SK-N-MC (cell line): ENCODE measurements at regions not wholly inside any gene's neighbourhood (a gene's known extent, or its start where the extent isn't known, plus 50 kb on each side); places are given as distances from the start of the nearest gene placed in this dataset.

Experiments
- DNase-seq: peaks from one replicate; pipeline ENCODE4 v3.0.0-alpha.2; 2011; ENCODE audit warnings: low read depth, low spot score
- H3K27ac ChIP-seq: fragments of 200-600 bp; sonication (generic); 2 replicates; pipeline ENCODE4 v1.5.1; 2016; ENCODE audit warnings: mixed run types
- H3K36me3 ChIP-seq: fragments of 200-600 bp; sonication (generic); 2 replicates; pipeline ENCODE4 v1.6.1; 2017; ENCODE audit warnings: antibody characterized with exemption, low read length, mixed read lengths; ENCODE audit not compliant: insufficient read depth
- H3K4me3 ChIP-seq: fragments of 200-600 bp; sonication (generic); 2 replicates; pipeline ENCODE4 v1.5.1; 2016
- H3K9ac ChIP-seq: fragments of 200-600 bp; sonication (generic); 2 replicates; pipeline ENCODE4 v1.8.0; 2017; ENCODE audit warnings: mixed run types, mixed read lengths; ENCODE audit not compliant: insufficient read length
- H3K9me3 ChIP-seq: fragments of 200-600 bp; sonication (generic); 2 replicates; pipeline ENCODE4 v1.6.1; 2017; ENCODE audit warnings: low read depth, mild to moderate bottlenecking, antibody characterized with exemption, low read length, moderate library complexity, mixed read lengths
- EZH2 ChIP-seq: fragments of 200-600 bp; sonication (generic); IDR thresholded peaks from one replicate; pipeline ENCODE4 v1.6.1; 2017; ENCODE audit warnings: antibody characterized with exemption
- FOXP2 ChIP-seq: optimal IDR thresholded peaks from 2 replicates; pipeline ENCODE3; 2011; ENCODE audit warnings: mild to moderate bottlenecking, moderate library complexity; ENCODE audit not compliant: insufficient read depth; ENCODE audit errors: extremely low read length, control extremely low read depth
- POLR2AphosphoS5 ChIP-seq: IDR thresholded peaks from 2 replicates; pipeline ENCODE4 v1.6.1; 2012; ENCODE audit warnings: mild to moderate bottlenecking, low read depth, low read length, borderline replicate concordance

- no peak for TF ChIP-seq FOXP2
- TF ChIP-seq EZH2, result no peak
- TF ChIP-seq POLR2AphosphoS5, result no peak
- H3K36me3 ChIP-seq, result no peaks in the 10 kb centered on the region
- DNase-seq, result no peak
- H3K9me3 ChIP-seq, result no peaks in the 10 kb centered on the region
- no peak overlapping the region for H3K9ac ChIP-seq
- H3K4me3 ChIP-seq, result no peak overlapping the region
- no peak overlapping the region for H3K27ac ChIP-seq
These were observed 586.5 kb downstream of the SLC16A7 start for GRCh38 chr12:60182354-60182753.

GRCh38 chr12:60184096-60184495 lies 588.3 kb downstream of the SLC16A7 start:
- Histone ChIP-seq H3K36me3 (no peaks in the 10 kb centered on the region), H3K27ac (no peak overlapping the region), H3K9ac (no peak overlapping the region), H3K4me3 (no peak overlapping the region), H3K9me3 (no peaks in the 10 kb centered on the region)
- TF ChIP-seq EZH2 (no peak), FOXP2 (no peak), POLR2AphosphoS5 (no peak)
- no peak for DNase-seq

GRCh38 chr12:60185060-60185459 lies 589.2 kb downstream of the SLC16A7 start:
- Histone ChIP-seq H3K4me3 (no peak overlapping the region), H3K27ac (no peak overlapping the region), H3K36me3 (no peaks in the 10 kb centered on the region), H3K9me3 (no peaks in the 10 kb centered on the region; the same call in 1 of the 2 replicates), H3K9ac (no peak overlapping the region)
- no peak for TF ChIP-seq EZH2
- no peak for TF ChIP-seq FOXP2
- TF ChIP-seq POLR2AphosphoS5, result no peak
- no peak for DNase-seq

GRCh38 chr12:60191271-60191670 lies 595.4 kb downstream of the SLC16A7 start:
- H3K4me3 ChIP-seq, result no peak overlapping the region
- no peak for DNase-seq
- H3K9ac ChIP-seq, result no peak overlapping the region
- H3K27ac ChIP-seq, result no peak overlapping the region
- H3K36me3 ChIP-seq, result no peaks in the 10 kb centered on the region
- H3K9me3 ChIP-seq, result no peaks in the 10 kb centered on the region; the same call in 1 of the 2 replicates
- TF ChIP-seq POLR2AphosphoS5 (no peak), FOXP2 (no peak), EZH2 (no peak)

GRCh38 chr12:60191676-60192359 lies 596.0 kb downstream of the SLC16A7 start:
- Histone ChIP-seq H3K36me3 (no peaks in the 10 kb centered on the region), H3K9ac (no peak overlapping the region), H3K27ac (no peak overlapping the region), H3K9me3 (no peaks in the 10 kb centered on the region; the same call in 1 of the 2 replicates), H3K4me3 (no peak overlapping the region)
- no peak for DNase-seq
- TF ChIP-seq EZH2 (no peak), POLR2AphosphoS5 (no peak), FOXP2 (no peak)

- Histone ChIP-seq H3K9me3 (no peaks in the 10 kb centered on the region), H3K4me3 (no peak overlapping the region), H3K9ac (no peak overlapping the region), H3K36me3 (no peaks in the 10 kb centered on the region), H3K27ac (no peak overlapping the region)
- no peak for DNase-seq
- TF ChIP-seq FOXP2, result no peak
- no peak for TF ChIP-seq POLR2AphosphoS5
- no peak for TF ChIP-seq EZH2
These were observed 598.8 kb downstream of the SLC16A7 start for GRCh38 chr12:60194678-60195077.

GRCh38 chr12:60195483-60195882 lies 599.7 kb downstream of the SLC16A7 start:
- no peak for DNase-seq

GRCh38 chr12:60196366-60196765 lies 600.5 kb downstream of the SLC16A7 start:
- Histone ChIP-seq H3K27ac (no peak overlapping the region), H3K4me3 (no peak overlapping the region), H3K36me3 (no peaks in the 10 kb centered on the region), H3K9me3 (no peaks in the 10 kb centered on the region), H3K9ac (no peak overlapping the region)
- TF ChIP-seq EZH2 (no peak), POLR2AphosphoS5 (no peak), FOXP2 (no peak)
- no peak for DNase-seq

More at GRCh38 chr12:60195483-60195882, 599.7 kb downstream of the SLC16A7 start:
- Histone ChIP-seq H3K36me3 (no peaks in the 10 kb centered on the region), H3K4me3 (no peak overlapping the region), H3K9ac (no peak overlapping the region), H3K9me3 (no peaks in the 10 kb centered on the region), H3K27ac (no peak overlapping the region)
- TF ChIP-seq POLR2AphosphoS5 (no peak), FOXP2 (no peak), EZH2 (no peak)

- Histone ChIP-seq H3K4me3 (no peak overlapping the region), H3K36me3 (no peaks in the 10 kb centered on the region), H3K9me3 (no peaks in the 10 kb centered on the region), H3K9ac (no peak overlapping the region), H3K27ac (no peak overlapping the region)
- DNase-seq, result no peak
- TF ChIP-seq FOXP2 (no peak), EZH2 (no peak), POLR2AphosphoS5 (no peak)
These were observed 601.8 kb downstream of the SLC16A7 start for GRCh38 chr12:60197589-60197988.
